Stomach smooth muscle (tissue), 2 donors: ENCODE measurements at regions not wholly inside any gene's neighbourhood (a gene's known extent, or its start where the extent isn't known, plus 50 kb on each side); places are given as distances from the start of the nearest gene placed in this dataset.
"Not testable (repeated sequence)": the region's sequence is repeated elsewhere in the genome, so short reads cannot be mapped to it uniquely, and the experiment has no call there.

Experiments used
- H3K27ac ChIP-seq: one replicate; pipeline ENCODE4 v1.7.0; 2013; ENCODE audit warnings: mild to moderate bottlenecking, low read length, inconsistent platforms
- H3K27me3 ChIP-seq, 2 donors: one replicate each; pipeline ENCODE4 v1.7.0; 2013; ENCODE audit warnings: low read length in 2 of 2; ENCODE audit not compliant: insufficient read depth in 2 of 2, control insufficient read depth in 1 of 2
- H3K36me3 ChIP-seq, 2 donors: one replicate each; pipeline ENCODE4 v1.7.0; 2013; ENCODE audit warnings: low read length in 2 of 2; ENCODE audit not compliant: control insufficient read depth in 2 of 2, insufficient read depth in 2 of 2
- H3K4me1 ChIP-seq: one replicate; pipeline ENCODE4 v1.7.0; 2013; ENCODE audit warnings: low read length; ENCODE audit not compliant: control insufficient read depth, insufficient read depth
- H3K4me3 ChIP-seq, 2 donors: one replicate each; pipeline ENCODE4 v1.7.0; 2013; ENCODE audit warnings: low read length in 2 of 2
- H3K9ac ChIP-seq, 2 donors: one replicate each; pipeline ENCODE4 v1.7.0; 2013; ENCODE audit warnings: low read length in 2 of 2, mild to moderate bottlenecking in 1 of 2
- H3K9me3 ChIP-seq, 2 donors: one replicate each; pipeline ENCODE4 v1.7.0; 2013; ENCODE audit warnings: low read length in 2 of 2; ENCODE audit not compliant: control insufficient read depth in 2 of 2
- donor health status: healthy.
- donor health status: Pancreatic carcinoma.

DNA sequence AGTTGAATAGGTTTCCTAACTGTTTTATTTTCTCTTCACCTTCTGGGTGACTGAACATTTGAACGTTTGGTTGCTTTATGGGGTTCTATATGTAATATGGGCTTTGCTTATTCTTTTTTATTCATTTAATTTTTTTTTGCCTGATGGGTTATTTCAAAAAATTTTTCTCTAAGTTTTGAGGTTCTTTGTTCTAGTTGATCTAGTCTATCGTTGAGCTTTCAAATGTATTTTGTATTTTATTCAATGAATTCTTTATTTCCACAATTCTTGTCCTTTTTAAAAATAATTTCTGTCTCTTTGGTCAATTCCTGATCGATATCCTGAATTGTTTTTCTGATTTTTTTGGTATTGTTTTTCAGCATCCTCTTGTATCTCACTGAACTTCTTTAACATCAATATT is 239.5 kb upstream of the PCDH9 start:
- no peak overlapping the region for H3K9ac ChIP-seq
- no peaks in the 10 kb centered on the region for H3K36me3 ChIP-seq
- H3K4me1 ChIP-seq: no peaks in the 10 kb centered on the region
- no peak overlapping the region for H3K4me3 ChIP-seq
- H3K9me3 ChIP-seq: peaks cover 0 to 10% of the 10 kb centered on the region in 2 donors
- no peaks in the 10 kb centered on the region for H3K27me3 ChIP-seq
- H3K27ac ChIP-seq: no peak overlapping the region

GRCh38 chr13:67466569-67466968 is 236.4 kb upstream of the PCDH9 start:
- no peak overlapping the region for H3K9ac ChIP-seq
- H3K36me3 ChIP-seq: no peaks in the 10 kb centered on the region
- peaks cover 0 to 10% of the 10 kb centered on the region in 2 donors for H3K9me3 ChIP-seq
- no peaks in the 10 kb centered on the region for H3K4me1 ChIP-seq
- no peak overlapping the region for H3K27ac ChIP-seq
- no peaks in the 10 kb centered on the region for H3K27me3 ChIP-seq
- no peak overlapping the region for H3K4me3 ChIP-seq

GRCh38 chr13:67464154-67464553 is 234.0 kb upstream of the PCDH9 start:
- Histone ChIP-seq H3K36me3 (no peaks in the 10 kb centered on the region), H3K9me3 (no peaks in the 10 kb centered on the region), H3K9ac (no peak overlapping the region), H3K4me1 (no peaks in the 10 kb centered on the region), H3K4me3 (no peak overlapping the region), H3K27ac (no peak overlapping the region), H3K27me3 (no peaks in the 10 kb centered on the region)

DNA sequence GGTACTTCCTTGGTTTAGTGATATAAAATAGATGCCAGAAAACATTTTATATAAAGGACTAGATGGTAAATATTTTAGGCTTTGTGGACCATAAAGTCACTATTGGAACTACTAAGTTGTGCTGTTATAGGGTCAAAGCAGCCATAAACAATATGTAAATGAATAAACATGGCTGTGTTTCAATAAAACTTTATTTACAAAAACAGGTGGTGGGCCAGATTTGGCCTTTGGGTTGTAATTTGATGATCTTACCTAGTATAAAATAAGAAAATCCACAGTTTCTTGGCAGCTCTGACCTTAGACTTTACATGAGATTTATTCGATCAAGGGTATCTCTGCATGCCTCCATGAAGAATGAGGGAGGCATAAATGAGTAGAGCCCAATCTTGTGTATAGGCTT is 232.0 kb upstream of the PCDH9 start:
- no peak overlapping the region for H3K4me3 ChIP-seq

GRCh38 chr13:67452526-67452925 is 222.4 kb upstream of the PCDH9 start:
- not testable (repeated sequence) for H3K9me3 ChIP-seq, H3K36me3 ChIP-seq, H3K27me3 ChIP-seq, H3K27ac ChIP-seq, H3K4me3 ChIP-seq, H3K9ac ChIP-seq, H3K4me1 ChIP-seq

More for the DNA sequence above, 232.0 kb upstream of the PCDH9 start:
- H3K9me3 ChIP-seq: no peaks in the 10 kb centered on the region
- no peaks in the 10 kb centered on the region for H3K4me1 ChIP-seq
- H3K27ac ChIP-seq: no peak overlapping the region
- no peak overlapping the region for H3K9ac ChIP-seq
- H3K36me3 ChIP-seq: no peaks in the 10 kb centered on the region
- H3K27me3 ChIP-seq: no peaks in the 10 kb centered on the region

DNA sequence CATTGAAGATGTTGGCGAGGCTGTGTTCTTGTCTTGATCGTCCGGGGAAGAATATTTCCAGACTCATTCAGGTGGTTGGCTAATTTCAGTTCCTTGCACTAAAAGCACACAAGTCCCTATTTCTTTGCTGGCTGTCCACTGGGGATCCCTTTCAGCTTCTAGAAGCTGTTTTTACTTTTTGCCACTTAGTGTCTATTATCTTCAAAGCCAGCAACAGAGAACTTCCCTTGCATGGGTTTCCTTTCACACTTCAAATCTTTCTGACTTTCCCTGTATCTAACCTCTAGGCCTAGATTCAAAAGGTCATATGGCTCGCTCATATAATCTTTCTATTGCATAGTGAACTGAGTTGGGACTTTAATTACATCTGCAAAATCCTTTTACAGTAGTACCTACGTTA is 215.3 kb upstream of the PCDH9 start:
- H3K4me1 ChIP-seq: no peaks in the 10 kb centered on the region
- H3K9me3 ChIP-seq: no peaks in the 10 kb centered on the region
- no peaks in the 10 kb centered on the region for H3K36me3 ChIP-seq
- no peak overlapping the region for H3K4me3 ChIP-seq
- no peak overlapping the region for H3K27ac ChIP-seq
- H3K27me3 ChIP-seq: no peaks in the 10 kb centered on the region
- H3K9ac ChIP-seq: no peak overlapping the region

DNA sequence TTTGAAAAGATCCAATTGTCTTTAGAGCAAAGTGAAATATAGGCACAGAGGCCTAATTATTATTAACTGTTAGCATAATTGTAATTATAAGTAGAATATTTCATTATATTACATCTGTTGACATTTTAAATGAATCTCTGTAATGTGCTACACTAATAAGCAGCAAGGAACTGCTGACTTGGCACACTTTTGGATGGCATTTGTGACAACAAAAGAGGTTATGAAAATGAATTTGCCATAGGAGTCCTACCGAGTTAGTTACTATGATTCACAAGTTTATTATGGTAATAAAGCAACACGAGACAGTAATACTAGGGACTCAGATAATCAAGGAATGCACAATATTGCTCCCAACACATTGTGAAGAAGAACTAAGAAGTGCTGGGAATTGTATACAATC is 213.8 kb upstream of the PCDH9 start:
- H3K36me3 ChIP-seq: no peaks in the 10 kb centered on the region
- no peak overlapping the region for H3K9ac ChIP-seq
- no peak overlapping the region for H3K27ac ChIP-seq
- H3K4me3 ChIP-seq: no peak overlapping the region
- H3K27me3 ChIP-seq: no peaks in the 10 kb centered on the region
- no peaks in the 10 kb centered on the region for H3K4me1 ChIP-seq
- H3K9me3 ChIP-seq: no peaks in the 10 kb centered on the region

GRCh38 chr13:67440236-67440975 is 210.3 kb upstream of the PCDH9 start:
- Histone ChIP-seq H3K27ac (no peak overlapping the region), H3K9me3 (no peaks in the 10 kb centered on the region), H3K4me1 (no peaks in the 10 kb centered on the region), H3K4me3 (no peak overlapping the region), H3K9ac (no peak overlapping the region), H3K27me3 (no peaks in the 10 kb centered on the region), H3K36me3 (no peaks in the 10 kb centered on the region)

DNA sequence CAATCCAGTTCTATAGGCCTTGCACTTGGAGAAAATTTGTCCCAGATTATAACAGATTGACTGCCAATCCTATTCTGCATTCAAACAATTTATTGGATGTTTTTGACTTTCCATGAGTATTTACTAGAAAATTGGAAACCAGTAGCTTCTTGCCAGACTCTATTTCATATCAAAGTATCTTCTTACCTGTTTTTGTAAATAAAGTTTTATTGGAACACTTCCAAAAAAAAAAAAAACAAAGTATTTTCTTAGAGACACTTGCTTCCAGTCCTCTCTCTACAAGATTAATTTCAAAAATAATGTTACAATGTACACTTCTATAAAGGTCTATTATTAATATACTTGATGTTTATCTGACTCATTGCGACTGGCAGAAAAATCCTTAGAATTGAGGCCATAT is 209.2 kb upstream of the PCDH9 start:
- no peak overlapping the region for H3K4me3 ChIP-seq
- no peaks in the 10 kb centered on the region for H3K36me3 ChIP-seq
- H3K27ac ChIP-seq: no peak overlapping the region
- H3K9ac ChIP-seq: no peak overlapping the region
- no peaks in the 10 kb centered on the region for H3K9me3 ChIP-seq
- no peaks in the 10 kb centered on the region for H3K27me3 ChIP-seq
- H3K4me1 ChIP-seq: no peaks in the 10 kb centered on the region

- H3K27ac ChIP-seq: no peak overlapping the region
- H3K36me3 ChIP-seq: no peaks in the 10 kb centered on the region
These were observed 208.3 kb upstream of the PCDH9 start for GRCh38 chr13:67438465-67438864.

GRCh38 chr13:67437244-67437643 is 207.1 kb upstream of the PCDH9 start:
- Histone ChIP-seq H3K4me1 (no peaks in the 10 kb centered on the region), H3K27ac (no peak overlapping the region), H3K4me3 (no peak overlapping the region), H3K9me3 (no peaks in the 10 kb centered on the region), H3K27me3 (no peaks in the 10 kb centered on the region), H3K9ac (no peak overlapping the region), H3K36me3 (no peaks in the 10 kb centered on the region)

More at GRCh38 chr13:67438465-67438864, 208.3 kb upstream of the PCDH9 start:
- H3K4me1 ChIP-seq: no peaks in the 10 kb centered on the region
- H3K4me3 ChIP-seq: no peak overlapping the region
- H3K9me3 ChIP-seq: no peaks in the 10 kb centered on the region
- H3K27me3 ChIP-seq: no peaks in the 10 kb centered on the region
- H3K9ac ChIP-seq: no peak overlapping the region
